ENCODE measurements at regions not wholly inside any gene's neighbourhood (a gene's known extent, or its start where the extent isn't known, plus 50 kb on each side); places are given as distances from the start of the nearest gene placed in this dataset.
A peak's percentile ranks its signal among the peaks of the same experiment; 100 is the strongest.

DNA sequence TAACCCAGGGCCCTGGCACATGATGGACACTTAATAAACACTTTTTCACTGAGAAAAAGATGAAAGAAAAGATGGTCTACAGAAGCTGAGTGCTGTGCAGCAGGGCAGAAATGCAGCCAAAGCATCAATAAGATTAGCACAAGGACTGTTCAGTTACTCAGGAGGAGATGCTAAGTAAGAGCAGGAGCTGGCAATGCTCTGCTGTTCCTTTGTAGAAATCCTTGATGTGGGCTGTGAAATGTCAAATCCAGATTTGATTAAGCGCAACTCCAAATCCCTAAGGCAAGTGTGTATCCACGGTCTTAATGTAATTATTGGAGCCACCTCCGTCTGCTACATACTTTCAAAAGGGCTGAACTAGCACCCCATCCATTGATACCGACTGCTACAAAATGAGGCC lies 151.8 kb upstream of the BTG1 start:
- DNase-seq, result no peak

DNA sequence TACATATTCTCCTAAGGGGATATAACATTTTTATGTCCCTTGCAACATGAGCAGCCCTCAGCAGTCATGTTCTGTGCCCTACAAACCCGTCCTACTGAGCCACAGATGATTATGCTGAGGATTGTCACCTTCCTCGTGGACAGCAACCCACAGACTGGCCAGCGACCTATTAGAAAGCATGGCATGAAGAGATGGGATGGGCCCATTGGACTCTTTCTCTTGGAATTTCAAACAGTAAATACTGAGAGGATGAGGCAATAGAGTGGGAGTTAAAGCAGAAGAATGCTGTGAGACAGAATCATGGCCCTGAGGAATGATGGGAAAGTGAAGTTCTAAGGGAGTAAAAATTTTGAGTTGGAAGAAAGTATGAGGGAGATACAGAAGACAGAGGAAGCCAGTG lies 149.9 kb upstream of the BTG1 start:
- DNase-seq, result no peak

DNA sequence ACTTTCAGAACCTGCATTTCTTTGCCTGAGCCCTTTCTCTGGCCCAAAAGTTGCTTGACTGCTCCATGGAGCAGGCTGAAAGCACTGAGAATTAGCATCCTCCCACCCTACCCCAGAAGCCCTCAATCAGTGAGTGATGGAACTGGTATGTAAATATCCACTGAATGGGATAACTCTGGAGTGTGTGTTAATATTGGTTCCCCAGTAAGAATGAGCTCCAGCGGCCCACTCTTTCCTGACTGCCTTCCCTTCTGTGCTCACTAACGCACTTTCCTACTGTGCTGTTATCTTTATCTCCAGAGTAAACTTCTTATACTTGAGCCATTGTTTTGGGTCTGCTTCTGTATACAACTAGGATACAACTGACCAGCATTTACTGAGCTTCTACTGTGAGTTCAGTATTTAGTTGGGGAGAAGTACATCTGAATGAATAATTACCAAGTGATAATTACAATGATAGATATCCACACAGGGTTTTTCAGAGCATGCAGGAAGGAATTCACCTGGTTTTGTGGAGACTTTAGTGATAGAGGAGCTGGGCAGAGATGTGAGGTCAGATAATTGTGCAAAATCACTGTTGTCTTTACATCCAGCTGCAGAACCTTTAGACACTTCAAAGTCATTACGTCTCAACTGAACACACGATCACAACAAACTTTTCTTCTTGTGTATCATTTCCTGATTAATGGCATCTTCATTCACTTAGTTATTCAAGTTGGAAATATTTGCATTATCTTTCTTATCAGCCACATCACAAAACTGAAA lies 149.2 kb upstream of the BTG1 start:
- no peak for DNase-seq

DNA sequence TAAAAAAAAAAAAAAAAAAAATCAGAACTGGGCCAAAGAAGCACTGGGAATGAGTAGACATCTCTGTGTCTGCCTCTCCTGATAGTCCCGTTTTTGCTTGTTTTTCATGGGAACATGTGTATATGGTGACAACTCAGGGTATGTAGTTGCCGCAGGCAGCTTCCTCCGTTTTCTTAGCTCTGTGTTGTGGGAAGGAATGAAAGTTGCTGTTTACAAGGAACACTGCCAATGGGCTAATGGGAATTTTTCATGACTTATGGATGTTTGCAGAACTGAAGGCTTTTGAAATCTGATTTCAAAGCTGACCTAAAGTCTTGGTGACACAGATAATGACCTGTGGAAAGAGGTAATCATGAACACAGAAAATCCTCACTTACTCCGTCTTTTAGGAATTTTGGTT lies 146.4 kb upstream of the BTG1 start:
- no peak for DNase-seq

DNA sequence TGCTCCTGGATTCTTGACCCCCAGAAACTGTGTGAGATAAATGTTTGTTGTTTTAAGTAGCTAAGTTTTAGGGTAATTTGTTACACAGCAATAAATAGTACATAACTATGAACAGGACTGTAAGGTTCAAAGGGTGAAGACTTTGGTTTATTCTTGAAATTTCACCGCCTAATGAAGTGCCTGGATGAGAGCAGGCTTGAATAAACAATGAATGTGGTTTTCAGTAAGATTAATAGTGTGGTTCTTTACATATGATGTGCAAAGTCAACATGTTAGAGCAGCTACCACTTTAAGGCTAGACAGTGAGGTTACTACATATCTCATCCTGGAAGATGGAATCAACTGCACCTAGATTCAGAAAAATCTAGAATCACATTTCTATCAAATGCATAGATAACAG lies 145.2 kb upstream of the BTG1 start:
- no peak for DNase-seq

DNA sequence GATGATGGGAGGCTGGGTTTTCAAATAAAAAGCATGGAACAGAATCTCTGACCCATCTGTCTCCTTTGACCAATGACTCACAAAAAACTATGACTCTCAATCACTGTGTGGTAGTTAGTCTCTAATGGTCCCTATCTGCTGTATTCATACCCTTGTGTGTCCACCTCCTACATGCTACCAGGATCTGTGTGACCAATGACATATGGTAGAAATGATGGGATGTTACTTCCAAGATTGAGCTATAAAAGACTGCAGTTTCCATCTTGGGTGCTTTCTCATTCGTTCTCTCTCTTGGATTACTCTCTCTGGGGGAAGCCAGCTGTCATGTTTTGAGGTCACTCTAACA lies 144.7 kb upstream of the BTG1 start:
- no peak for DNase-seq

DNA sequence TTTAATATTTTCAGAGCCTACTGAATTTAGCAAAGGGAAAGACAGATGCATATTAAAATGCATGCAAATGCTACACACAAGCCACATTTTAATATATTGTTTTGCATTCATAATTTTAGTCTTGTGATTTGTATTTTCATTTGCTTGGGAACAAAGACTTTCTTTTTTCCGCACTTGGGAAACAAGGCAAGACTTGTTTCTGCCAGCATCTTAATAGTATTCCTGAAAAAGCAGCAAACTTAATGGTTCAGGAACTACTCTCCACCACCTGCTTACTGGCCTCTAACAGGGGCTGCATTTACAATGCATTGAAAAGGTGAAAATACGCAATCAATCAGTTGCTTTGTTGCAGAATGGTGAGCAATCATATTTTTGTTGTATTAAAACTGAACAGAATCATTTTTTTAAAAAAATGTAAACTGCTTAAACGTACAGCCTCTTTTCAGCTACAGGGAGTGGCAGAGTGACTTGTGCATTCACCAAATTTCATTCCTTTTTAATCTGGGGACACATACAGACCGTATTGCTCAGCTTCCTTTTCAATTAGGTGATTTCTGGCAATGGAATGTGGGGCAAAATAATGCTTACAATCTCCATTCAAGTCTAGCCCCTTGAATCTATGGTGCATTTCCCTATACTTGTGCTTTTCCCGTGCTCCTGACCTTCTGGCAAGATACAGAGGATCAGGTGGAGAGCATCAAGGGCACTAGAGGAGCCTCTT lies 144.1 kb upstream of the BTG1 start:
- no peak for DNase-seq

DNA sequence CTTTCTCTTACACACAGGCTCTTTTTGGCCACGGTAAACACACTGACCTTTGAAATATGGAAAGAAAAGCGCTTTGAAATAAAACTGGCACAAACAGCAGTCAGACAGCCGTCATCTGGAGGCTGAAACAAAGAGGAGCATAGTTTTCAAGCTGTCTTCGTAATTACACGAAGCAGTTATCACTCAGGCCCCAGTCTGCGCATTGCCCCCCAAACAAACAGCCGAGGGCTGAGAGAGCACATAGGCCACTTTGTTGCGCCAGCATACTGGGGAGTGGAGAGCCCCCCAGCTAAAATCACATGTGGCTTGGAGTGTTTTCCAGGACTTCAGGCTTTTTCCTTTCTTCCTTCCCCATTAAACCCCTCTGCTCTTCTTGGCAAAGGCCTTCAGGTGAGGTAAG lies 142.9 kb upstream of the BTG1 start:
- peak; percentile 36 for DNase-seq

DNA sequence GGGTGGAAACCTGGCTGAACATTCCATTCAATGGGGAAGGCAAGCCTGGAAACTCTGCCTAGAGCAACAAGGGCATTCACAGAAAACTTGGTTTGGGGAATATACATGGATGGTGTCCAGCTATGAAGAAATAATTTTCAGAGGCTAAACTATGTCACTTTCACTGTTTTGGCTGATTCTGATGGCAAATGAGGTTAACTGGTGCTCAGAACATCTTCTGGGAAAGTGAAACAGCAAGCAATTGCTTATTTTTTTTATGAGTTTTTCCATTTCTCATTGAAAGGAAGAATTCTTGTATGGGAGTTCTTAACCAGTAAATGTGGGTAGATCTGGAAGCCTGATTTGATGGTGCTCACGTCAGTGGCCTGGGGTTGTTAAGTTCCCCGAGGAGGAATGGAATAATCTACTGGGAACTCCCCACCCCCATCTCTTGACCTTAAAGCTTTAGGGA lies 132.8 kb upstream of the BTG1 start:
- DNase-seq, result no peak

DNA sequence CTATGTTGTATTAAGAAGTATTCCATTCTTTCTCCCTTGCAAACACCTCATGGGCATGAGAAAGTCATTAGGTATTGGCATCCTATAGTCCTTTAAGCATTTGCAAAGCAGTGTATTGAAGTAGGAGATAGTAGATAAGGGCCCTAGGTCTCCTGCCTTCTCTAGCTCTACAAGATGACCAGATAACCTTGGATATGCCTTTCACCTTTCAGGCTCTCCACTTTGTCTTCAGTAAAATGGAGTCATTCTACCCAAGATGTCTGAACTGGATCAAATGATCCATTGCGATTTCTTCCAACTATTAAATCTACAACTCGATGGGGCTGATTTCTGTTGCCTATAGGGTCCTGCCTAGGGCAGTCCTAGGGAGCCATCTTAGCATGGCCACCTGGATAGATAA lies 132.1 kb upstream of the BTG1 start:
- DNase-seq, result no peak

DNA sequence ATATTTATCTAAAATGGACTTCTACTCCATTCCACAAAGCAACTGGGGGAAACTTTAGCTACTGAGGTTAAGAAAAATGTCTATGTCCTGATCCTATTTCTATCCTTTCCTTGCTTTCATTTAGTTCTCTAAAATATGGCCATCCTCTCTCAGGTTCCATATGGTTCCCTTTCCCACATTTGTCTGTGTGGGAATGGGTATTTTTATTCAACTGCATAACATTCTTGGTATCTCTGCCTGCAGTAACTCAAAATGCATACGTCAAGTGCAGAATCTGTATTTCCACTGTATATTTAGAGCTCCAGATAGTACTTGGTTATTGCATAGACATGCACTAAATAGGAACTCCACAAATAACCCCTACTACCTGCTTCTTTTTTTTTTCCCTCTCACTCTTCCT lies 130.6 kb upstream of the BTG1 start:
- no peak for DNase-seq

DNA sequence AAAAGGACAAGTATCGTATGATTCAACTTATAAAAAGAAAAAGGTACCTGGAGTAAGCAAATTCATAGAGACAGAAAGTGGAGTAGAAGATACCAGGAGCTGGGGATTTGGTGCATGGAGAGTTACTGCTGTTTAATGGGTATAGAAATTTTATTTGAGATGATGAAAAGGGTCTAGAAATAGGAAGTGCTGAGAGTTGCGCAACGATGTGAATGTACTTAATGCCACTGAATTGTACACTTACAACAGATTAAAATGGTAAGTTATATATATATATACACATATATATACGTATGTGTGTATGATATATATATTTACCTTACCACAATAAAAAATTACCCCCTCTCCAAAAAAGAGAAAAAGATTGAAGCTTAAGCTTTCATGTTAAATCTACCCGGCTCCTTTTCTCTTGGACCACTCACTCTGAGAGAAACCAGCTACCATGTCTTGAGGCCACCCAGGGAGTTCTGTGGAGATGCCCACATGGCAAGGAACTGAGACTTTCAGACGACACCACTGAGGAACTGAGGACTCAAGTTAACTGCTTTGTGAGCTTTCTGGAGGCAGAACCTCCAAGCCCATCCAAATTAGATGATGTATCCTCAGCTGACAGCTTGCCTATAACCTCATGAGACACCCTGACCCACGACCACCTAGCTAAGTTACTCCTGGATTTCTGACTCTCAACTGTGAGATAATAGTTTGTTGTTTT lies 130.0 kb upstream of the BTG1 start:
- no peak for DNase-seq

DNA sequence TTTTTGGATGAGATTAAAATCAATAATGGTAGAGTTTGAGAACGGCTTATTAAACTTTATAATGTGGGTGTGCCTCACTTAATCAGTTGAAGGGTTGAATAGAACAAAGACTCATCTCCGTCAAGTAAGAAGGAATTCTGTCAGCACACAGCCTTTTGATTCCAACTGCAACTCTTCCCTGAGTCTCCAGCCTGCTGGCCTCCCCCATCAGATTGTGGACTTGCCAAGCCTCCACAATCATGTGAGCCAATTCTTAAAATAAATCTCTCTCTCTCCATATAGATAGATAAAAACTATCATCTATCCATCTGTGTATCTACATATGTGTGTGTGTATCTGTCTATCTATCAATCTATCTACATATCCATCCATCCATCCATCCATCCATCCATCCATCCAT lies 127.4 kb upstream of the BTG1 start:
- no peak for DNase-seq

DNA sequence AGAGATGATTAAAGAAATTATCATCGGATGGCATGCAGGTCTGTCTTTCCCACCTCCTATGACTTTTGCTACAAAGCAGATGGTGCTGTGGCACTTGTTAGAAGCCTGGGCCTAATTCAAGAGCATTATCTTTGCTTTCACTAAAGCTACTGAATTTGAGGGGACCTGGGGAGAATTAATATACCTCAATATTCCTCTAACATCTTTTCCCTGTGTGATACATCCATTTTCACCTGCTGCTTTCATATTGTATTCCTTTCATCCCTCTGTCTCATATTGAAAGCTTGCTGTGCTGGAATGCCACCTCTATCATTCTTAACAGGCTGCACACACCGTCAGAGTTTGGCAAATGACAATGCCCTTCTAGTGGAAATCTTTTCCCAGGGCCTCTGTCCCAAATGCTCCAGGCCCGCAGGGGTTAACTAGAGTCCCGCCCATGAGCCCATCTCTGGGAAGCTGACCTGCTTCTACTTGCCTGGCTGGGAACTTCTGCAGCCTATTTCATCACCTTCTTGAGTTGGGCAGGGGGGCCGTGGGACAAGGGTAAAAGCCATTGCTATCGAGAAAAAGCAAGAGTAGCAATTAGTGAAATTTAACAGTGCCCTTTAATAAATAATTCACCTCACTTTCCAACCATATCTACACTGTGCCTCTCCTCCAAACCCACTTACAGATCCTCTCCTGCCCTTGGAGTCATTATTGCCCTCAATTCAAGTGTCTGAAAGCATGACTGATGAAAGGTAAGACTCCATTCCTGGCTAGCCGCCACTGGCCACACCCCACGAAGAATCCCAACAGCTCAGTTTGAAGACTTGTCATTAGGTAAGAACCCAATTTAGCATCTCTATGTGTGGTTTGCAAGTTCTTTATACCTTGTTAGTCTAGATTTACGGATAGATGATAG lies 126.7 kb upstream of the BTG1 start:
- no peak for DNase-seq

DNA sequence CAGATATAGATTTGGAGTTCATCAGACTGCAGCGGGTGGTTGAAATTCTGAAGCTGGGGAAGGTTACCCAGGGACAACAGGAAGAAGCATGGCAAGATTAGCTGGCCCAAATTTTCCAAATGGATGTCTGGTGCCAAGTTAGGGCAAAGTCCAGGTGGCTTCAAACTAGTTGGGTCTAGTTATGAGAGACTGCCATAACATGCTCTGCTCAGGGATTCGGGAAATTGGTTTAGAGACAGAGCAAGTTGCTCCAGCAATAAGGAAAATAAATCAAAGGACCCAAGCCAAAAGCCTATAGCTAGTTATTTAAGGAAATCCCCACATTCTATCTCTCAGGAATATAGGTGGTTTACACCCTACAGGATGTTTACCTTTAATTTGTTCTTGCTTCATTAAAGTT lies 125.7 kb upstream of the BTG1 start:
- no peak for DNase-seq

DNA sequence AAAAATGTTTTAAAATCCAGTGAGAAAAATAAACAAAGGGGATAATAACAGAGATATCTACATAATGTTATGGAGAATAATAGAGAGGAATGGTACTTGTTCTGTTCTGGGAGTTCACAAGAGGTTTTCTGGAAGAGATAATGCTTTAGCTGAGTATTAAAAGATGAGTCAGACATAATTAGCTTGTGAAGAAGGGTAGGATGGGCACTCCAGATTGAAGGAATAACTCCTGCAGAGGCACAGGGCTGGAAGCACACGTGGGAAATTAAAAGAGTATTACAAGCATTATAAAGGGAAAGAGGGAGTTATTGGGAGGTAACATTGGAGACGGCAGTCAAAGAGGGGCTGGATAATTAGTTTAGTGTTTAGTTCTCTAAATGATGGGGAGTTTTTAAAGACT lies 124.9 kb upstream of the BTG1 start:
- no peak for DNase-seq

DNA sequence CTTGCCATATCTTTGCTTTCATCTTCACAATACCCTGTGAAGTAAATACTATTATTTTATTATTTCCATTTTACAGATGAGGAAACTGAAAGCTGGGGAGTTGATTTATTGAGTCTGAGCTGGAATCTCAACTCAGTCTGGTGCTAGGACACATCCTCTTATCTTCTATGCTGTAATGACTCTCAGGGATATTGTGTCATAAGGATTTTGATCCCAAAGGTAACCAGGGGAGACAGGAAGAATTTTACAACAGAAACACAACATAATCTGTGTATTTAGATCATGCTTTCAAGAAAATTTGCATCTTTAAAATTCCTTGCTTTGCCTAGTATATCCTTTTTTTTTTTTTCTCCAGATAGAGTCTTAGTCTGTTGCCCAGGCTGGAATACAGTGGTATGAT lies 123.3 kb upstream of the BTG1 start:
- no peak for DNase-seq

DNA sequence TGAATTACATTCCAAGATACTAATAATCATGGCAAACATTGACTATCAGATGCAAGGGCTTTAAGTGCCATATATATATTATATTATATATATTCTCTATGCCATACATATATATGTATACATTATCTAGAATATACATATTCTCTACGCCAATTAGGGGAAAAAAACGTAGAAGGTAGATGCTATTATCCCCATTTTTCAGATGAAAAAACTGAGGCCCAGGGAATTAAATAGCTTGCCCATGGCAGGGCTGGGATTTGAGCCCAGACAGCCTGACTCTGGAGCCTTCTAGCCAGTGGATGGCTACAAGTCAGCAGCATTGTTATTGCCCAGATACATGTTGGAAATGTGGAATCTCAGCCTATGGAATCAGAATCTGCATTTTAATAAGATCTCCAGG lies 116.0 kb upstream of the BTG1 start:
- DNase-seq, result no peak

DNA sequence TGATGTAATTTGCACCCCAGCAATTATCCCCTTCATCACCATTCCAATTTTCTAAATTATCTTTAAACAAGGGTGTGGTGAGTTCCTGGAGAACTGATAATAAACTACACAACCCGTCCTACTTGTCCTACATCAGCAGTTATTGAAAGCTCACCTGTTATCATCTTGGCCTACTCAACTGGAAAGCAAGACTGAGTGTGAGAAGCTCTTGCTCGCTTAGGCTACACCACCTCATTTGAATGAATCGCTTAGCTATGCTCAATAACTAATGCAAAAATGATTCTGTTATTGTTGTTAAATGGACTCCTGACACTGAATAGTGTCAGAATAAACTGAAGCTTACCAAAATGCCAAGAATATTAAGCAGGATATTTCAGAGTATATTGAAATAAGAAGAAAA lies 115.4 kb upstream of the BTG1 start:
- DNase-seq, result no peak

DNA sequence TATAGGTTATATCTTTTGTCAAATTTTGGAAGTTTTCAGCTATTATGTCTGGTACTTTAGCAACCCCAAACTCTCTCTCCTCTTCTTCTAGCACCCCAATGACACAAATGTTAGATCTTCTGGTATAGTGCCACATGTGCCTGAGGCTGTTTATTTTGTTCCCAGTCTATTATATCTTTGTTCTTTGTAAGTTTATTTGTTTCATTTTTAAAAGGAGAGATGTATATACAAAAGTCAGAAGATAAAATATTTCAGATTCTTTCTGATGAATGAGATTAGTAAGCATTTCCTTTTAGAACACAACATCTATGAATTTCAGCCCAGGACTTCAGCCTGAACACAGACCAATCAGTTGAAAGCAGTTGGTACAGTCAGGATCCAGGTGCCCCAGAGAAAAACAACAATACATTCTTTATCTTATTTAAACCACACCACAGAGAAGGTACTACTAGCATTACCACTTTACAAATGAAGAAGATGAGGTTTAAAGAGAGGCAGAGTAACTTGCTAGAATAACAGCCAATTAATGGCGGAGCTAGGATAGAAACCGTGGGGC lies 114.1 kb upstream of the BTG1 start:
- no peak for DNase-seq

DNA sequence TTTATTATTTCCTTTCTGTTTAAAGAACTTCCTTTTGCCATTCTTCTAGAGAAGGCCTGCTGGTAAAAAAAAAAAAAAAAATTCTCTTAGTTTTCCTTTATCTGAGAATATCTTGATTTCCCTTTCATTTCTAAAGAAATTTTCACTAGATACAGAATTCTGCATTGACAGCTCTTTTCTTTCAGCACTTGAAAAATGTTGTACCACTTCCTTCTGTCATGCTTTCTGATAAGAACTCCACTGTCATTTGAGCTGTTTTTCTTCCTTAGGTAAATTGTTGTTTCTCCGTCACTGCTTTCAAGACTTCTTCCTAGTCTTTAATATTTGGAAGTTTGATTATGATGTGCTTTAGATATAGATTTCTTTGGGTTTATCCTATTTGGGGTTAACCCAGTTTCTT lies 113.6 kb upstream of the BTG1 start:
- no peak for DNase-seq

DNA sequence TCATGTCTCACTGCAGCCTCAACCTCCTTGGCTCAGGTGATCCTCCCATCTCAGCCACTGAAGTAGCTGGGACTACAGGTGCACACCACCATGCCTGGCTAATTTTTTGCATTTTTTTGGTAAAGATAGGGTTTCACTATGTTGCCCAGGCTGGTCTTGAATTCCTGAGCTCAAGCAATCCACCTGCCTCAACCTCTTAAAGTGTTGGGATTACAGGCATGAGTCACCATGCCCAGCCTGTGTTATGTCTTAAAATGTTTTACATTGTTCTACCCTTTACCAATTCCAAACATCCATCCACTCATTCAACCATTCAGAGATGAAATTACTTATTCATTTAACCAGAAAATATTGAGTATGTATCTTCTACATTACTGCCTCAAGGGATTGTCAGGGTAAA lies 111.6 kb upstream of the BTG1 start:
- DNase-seq, result no peak

DNA sequence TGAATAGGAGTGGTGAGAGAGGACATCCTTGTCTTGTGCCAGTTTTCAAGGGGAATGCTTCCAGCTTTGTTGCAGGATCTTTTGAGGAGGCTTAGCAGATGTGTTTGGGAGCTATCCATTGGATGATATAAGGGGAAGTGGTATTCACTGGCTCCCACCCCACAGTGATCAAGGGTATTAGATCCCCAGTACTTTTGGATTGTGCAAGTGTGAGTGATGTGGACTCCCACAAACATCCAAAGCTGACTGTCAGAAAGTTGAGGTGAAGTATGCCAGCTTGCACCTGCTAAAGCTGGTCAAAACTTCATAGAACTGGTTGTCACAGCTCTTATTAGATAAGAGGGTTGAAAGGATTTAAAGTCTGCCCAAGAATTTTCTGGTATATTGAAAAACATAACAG lies 110.1 kb upstream of the BTG1 start:
- DNase-seq, result no peak

Measured in midbrain (tissue), 1 donor.